Activated naive CD4-positive, alpha-beta T cell treated with anti-CD3 and anti-CD28 coated beads, Interleukin-2, amount 50 U/mL, for 72 hours (primary cell): ENCODE measurements at regions not wholly inside any gene's neighbourhood (a gene's known extent, or its start where the extent isn't known, plus 50 kb on each side); places are given as distances from the start of the nearest gene placed in this dataset.
A peak's percentile ranks its signal among the peaks of the same experiment; 100 is the strongest.
"Not testable (repeated sequence)": the region's sequence is repeated elsewhere in the genome, so short reads cannot be mapped to it uniquely, and the experiment has no call there.

Experiments used
- ATAC-seq, 2 donors: fragments of 150-1000 bp; cut with Tn5 transposase; 2 replicates each; pipeline ENCODE4 v1.10.0; 2021; ENCODE audit warnings: mild to moderate bottlenecking in 2 of 2, moderate library complexity in 2 of 2
- DNase-seq, 2 donors: peaks; one replicate each; pipeline ENCODE4 v3.0.0; 2021 to 2022; ENCODE audit warnings: low spot score in 2 of 2
- H3K27ac Mint-ChIP-seq, 2 donors: one replicate each; pipeline ENCODE4 v1.8.0; 2022; ENCODE audit warnings: mild to moderate bottlenecking in 2 of 2, mixed read lengths in 2 of 2
- H3K36me3 Mint-ChIP-seq, 2 donors: one replicate each; pipeline ENCODE4 v1.8.0; 2022; ENCODE audit warnings: mixed read lengths in 2 of 2
- H3K9me3 Mint-ChIP-seq, 2 donors: one replicate each; pipeline ENCODE4 v1.8.0; 2022; ENCODE audit warnings: mixed read lengths in 2 of 2

- not testable (repeated sequence) for DNase-seq, H3K36me3 Mint-ChIP-seq, H3K9me3 Mint-ChIP-seq, H3K27ac Mint-ChIP-seq, ATAC-seq
Measured at GRCh38 chr9:64370344-64370743, 914.7 kb downstream of the FOXD4L5 start.

- H3K9me3 Mint-ChIP-seq, ATAC-seq, DNase-seq, H3K27ac Mint-ChIP-seq, H3K36me3 Mint-ChIP-seq: not testable (repeated sequence)
Measured at GRCh38 chr9:64369644-64370043, 915.4 kb downstream of the FOXD4L5 start.

GRCh38 chr9:64369114-64369513, 915.9 kb downstream of the FOXD4L5 start:
- H3K36me3 Mint-ChIP-seq, H3K9me3 Mint-ChIP-seq, H3K27ac Mint-ChIP-seq: not testable (repeated sequence)
- ATAC-seq (peak; percentile 97 to 100), DNase-seq (peak; percentile 80 to 82)

- not testable (repeated sequence) for H3K36me3 Mint-ChIP-seq, H3K9me3 Mint-ChIP-seq, DNase-seq, H3K27ac Mint-ChIP-seq, ATAC-seq
Measured at GRCh38 chr9:64368644-64368942, 916.4 kb downstream of the FOXD4L5 start.

GRCh38 chr9:64367826-64368643, 917.0 kb downstream of the FOXD4L5 start:
- not testable (repeated sequence) for ATAC-seq, H3K27ac Mint-ChIP-seq, H3K36me3 Mint-ChIP-seq, H3K9me3 Mint-ChIP-seq, DNase-seq
